H9 (cell line): ENCODE measurements at regions not wholly inside any gene's neighbourhood (a gene's known extent, or its start where the extent isn't known, plus 50 kb on each side); places are given as distances from the start of the nearest gene placed in this dataset.
"Not testable (repeated sequence)": the region's sequence is repeated elsewhere in the genome, so short reads cannot be mapped to it uniquely, and the experiment has no call there.

Source experiments
- DNase-seq: peaks from one replicate; pipeline ENCODE4 v3.0.0-alpha.2; 2017
- H2AFZ ChIP-seq: one replicate; pipeline ENCODE4 v1.6.1; 2013; ENCODE audit warnings: mild to moderate bottlenecking, low read length, control low read depth, moderate library complexity
- H2AK5ac ChIP-seq: 2 replicates; pipeline ENCODE4 v1.6.1; 2013; ENCODE audit warnings: low read length, control low read depth, mixed read lengths; ENCODE audit not compliant: insufficient read length
- H2BK120ac ChIP-seq: one replicate; pipeline ENCODE4 v1.6.1; 2013; ENCODE audit warnings: low read depth, mild to moderate bottlenecking, low read length, control low read depth, inconsistent platforms; ENCODE audit not compliant: poor library complexity, severe bottlenecking
- H2BK12ac ChIP-seq: 2 replicates; pipeline ENCODE4 v1.6.1; 2013; ENCODE audit warnings: low read length, control low read depth, mixed read lengths, low read depth; ENCODE audit not compliant: insufficient read length
- H2BK15ac ChIP-seq: 2 replicates; pipeline ENCODE4 v1.6.1; 2013; ENCODE audit warnings: low read depth, low read length, control low read depth
- H2BK20ac ChIP-seq: one replicate; pipeline ENCODE4 v1.6.1; 2013; ENCODE audit warnings: low read depth, mild to moderate bottlenecking, low read length, control low read depth, inconsistent platforms; ENCODE audit not compliant: poor library complexity, severe bottlenecking
- H2BK5ac ChIP-seq: 2 replicates; pipeline ENCODE4 v1.6.1; 2013; ENCODE audit warnings: low read length, control low read depth, mixed read lengths; ENCODE audit not compliant: insufficient read length
- H3K14ac ChIP-seq: 2 replicates; pipeline ENCODE4 v1.6.1; 2013; ENCODE audit warnings: low read length, control low read depth; ENCODE audit not compliant: insufficient read depth
- H3K18ac ChIP-seq: 2 replicates; pipeline ENCODE4 v1.6.1; 2013; ENCODE audit warnings: low read depth, mild to moderate bottlenecking, mixed read lengths, low read length, control low read depth; ENCODE audit not compliant: insufficient read length
- H3K23ac ChIP-seq: 2 replicates; pipeline ENCODE4 v1.6.1; 2013; ENCODE audit warnings: low read length, control low read depth, mixed read lengths, low read depth; ENCODE audit not compliant: insufficient read length
- H3K23me2 ChIP-seq: 2 replicates; pipeline ENCODE4 v1.6.1; 2013; ENCODE audit warnings: low read depth, mild to moderate bottlenecking, mixed read lengths, low read length, control low read depth; ENCODE audit not compliant: insufficient read length, poor library complexity, severe bottlenecking
- H3K27ac ChIP-seq: 2 replicates; pipeline ENCODE4 v1.5.1; 2013; ENCODE audit warnings: low read length, control low read depth, mixed read lengths, low read depth; ENCODE audit not compliant: insufficient read length
- H3K27me3 ChIP-seq: 2 replicates; pipeline ENCODE4 v1.6.1; 2013; ENCODE audit warnings: low read length, control low read depth, inconsistent platforms; ENCODE audit not compliant: insufficient read depth
- H3K4ac ChIP-seq: 2 replicates; pipeline ENCODE4 v1.6.1; 2013; ENCODE audit warnings: low read depth, mild to moderate bottlenecking, control low read depth, inconsistent platforms, low read length, moderate library complexity
- H3K4me1 ChIP-seq: 2 replicates; pipeline ENCODE4 v1.6.1; 2013; ENCODE audit warnings: low read length, control low read depth, inconsistent platforms; ENCODE audit not compliant: insufficient read depth
- H3K4me2 ChIP-seq: 2 replicates; pipeline ENCODE4 v1.6.1; 2013; ENCODE audit warnings: low read length, control low read depth, mixed read lengths; ENCODE audit not compliant: insufficient read length, insufficient read depth
- H3K56ac ChIP-seq: 2 replicates; pipeline ENCODE4 v1.6.1; 2013; ENCODE audit warnings: low read depth, mild to moderate bottlenecking, mixed read lengths, low read length, control low read depth; ENCODE audit not compliant: insufficient read length
- H3K79me1 ChIP-seq: 2 replicates; pipeline ENCODE4 v1.6.1; 2013; ENCODE audit warnings: low read depth, mild to moderate bottlenecking, moderate library complexity, low read length, control low read depth, inconsistent platforms; ENCODE audit not compliant: insufficient read depth, poor library complexity, severe bottlenecking
- H3K79me2 ChIP-seq: 2 replicates; pipeline ENCODE4 v1.6.1; 2013; ENCODE audit warnings: low read length, control low read depth, inconsistent platforms; ENCODE audit not compliant: insufficient read depth
- H3K9ac ChIP-seq: 2 replicates; pipeline ENCODE4 v1.6.1; 2013; ENCODE audit warnings: low read length, control low read depth, mixed read lengths; ENCODE audit not compliant: insufficient read length; ENCODE audit errors: extremely low read depth
- H3K9me3 ChIP-seq: one replicate; pipeline ENCODE4 v1.6.1; 2013; ENCODE audit warnings: low read depth, low read length, inconsistent platforms; ENCODE audit not compliant: control insufficient read depth
- H3T11ph ChIP-seq: one replicate; pipeline ENCODE4 v1.6.1; 2013; ENCODE audit warnings: mild to moderate bottlenecking, low read length, control low read depth, inconsistent platforms
- H4K20me1 ChIP-seq: one replicate; pipeline ENCODE4 v1.6.1; 2013; ENCODE audit not compliant: control insufficient read depth, insufficient read length, insufficient read depth
- H4K5ac ChIP-seq: 2 replicates; pipeline ENCODE4 v1.6.1; 2013; ENCODE audit warnings: low read depth, mild to moderate bottlenecking, mixed read lengths, low read length, control low read depth; ENCODE audit not compliant: insufficient read length
- H4K8ac ChIP-seq: replicated peaks from 2 replicates; pipeline ENCODE4 v1.6.1; 2013; ENCODE audit warnings: low read length, control low read depth, mixed read lengths, low read depth; ENCODE audit not compliant: insufficient read length
- H4K91ac ChIP-seq: 2 replicates; pipeline ENCODE4 v1.6.1; 2013; ENCODE audit warnings: low read depth, mild to moderate bottlenecking, moderate library complexity, mixed read lengths, low read length, control low read depth; ENCODE audit not compliant: insufficient read length
- H3K27ac Mint-ChIP-seq, 3 experiments: 2 replicates in 2 of 3; 3 replicates in 1 of 3; pipeline ENCODE4 v1.8.0; 2020 to 2021; ENCODE audit warnings: mixed read lengths in 3 of 3, mild to moderate bottlenecking in 1 of 3, moderate library complexity in 1 of 3
- H3K27me3 Mint-ChIP-seq: 2 replicates; pipeline ENCODE4 v1.8.0; 2021; ENCODE audit warnings: low read depth, mild to moderate bottlenecking, moderate library complexity, mixed read lengths
- H3K36me3 Mint-ChIP-seq, 3 experiments: 2 replicates in 2 of 3; 3 replicates in 1 of 3; pipeline ENCODE4 v1.8.0; 2020 to 2021; ENCODE audit warnings: low read depth in 3 of 3, mixed read lengths in 3 of 3; ENCODE audit not compliant: insufficient read depth in 1 of 3
- H3K4me1 Mint-ChIP-seq, 2 experiments: 2 replicates each; pipeline ENCODE4 v1.8.0; 2020; ENCODE audit warnings: mixed read lengths in 2 of 2
- H3K4me3 Mint-ChIP-seq, 2 experiments: 2 replicates in 1 of 2; 3 replicates in 1 of 2; pipeline ENCODE4 v1.8.0; 2020 to 2021; ENCODE audit warnings: mild to moderate bottlenecking in 2 of 2, mixed read lengths in 2 of 2, moderate library complexity in 1 of 2
- H3K9me3 Mint-ChIP-seq, 2 experiments: 2 replicates in 1 of 2; 3 replicates in 1 of 2; pipeline ENCODE4 v1.8.0; 2020; ENCODE audit warnings: mild to moderate bottlenecking in 2 of 2, mixed read lengths in 2 of 2, moderate library complexity in 1 of 2
- WGBS: extraction: QIAGEN DNeasy Blood & Tissue Kit; methylation state at CpG from one replicate; pipeline ENCODE4 v1.1.7; 2013; ENCODE audit warnings: missing lambda C conversion rate, low lambda C conversion rate, mixed read lengths; ENCODE audit not compliant: insufficient read length; ENCODE audit errors: extremely low coverage; 5-methylcytosine and 5-hydroxymethylcytosine counted together

- Mint-ChIP-seq H3K9me3 (peaks cover 77 to 82% of the 10 kb centered on the region in 2 experiments), H3K36me3 (peaks cover 12 to 42% (median 15%) of the 10 kb centered on the region in 3 experiments; a peak in 6 of 7 replicates)
- H3K79me2 ChIP-seq, H3K23ac ChIP-seq, H3K4me1 ChIP-seq, H3K4me2 ChIP-seq, H3K4ac ChIP-seq, H2AFZ ChIP-seq, H2BK12ac ChIP-seq, H3K4me1 Mint-ChIP-seq, H4K8ac ChIP-seq, H3K4me3 Mint-ChIP-seq, H3K56ac ChIP-seq, H3K27ac Mint-ChIP-seq, H2BK20ac ChIP-seq, H2AK5ac ChIP-seq, H2BK5ac ChIP-seq, DNase-seq, H2BK15ac ChIP-seq, H4K5ac ChIP-seq, H4K20me1 ChIP-seq, H3K9ac ChIP-seq, H3K18ac ChIP-seq, H3K27me3 ChIP-seq, H4K91ac ChIP-seq, H3K23me2 ChIP-seq, H3K79me1 ChIP-seq, H2BK120ac ChIP-seq, H3K14ac ChIP-seq, H3K27ac ChIP-seq, H3T11ph ChIP-seq, H3K27me3 Mint-ChIP-seq: not testable (repeated sequence)
- H3K9me3 ChIP-seq: peaks cover 54% of the 10 kb centered on the region
- WGBS: no CpG with 5 or more reads among the region's 4 CpGs
Measured at GRCh38 chr14:106365371-106365770, 839.0 kb downstream of the TMEM121 start.

- not testable (repeated sequence) for H3K4ac ChIP-seq, H3K27me3 Mint-ChIP-seq, H3K4me2 ChIP-seq, H2BK20ac ChIP-seq, H3K27me3 ChIP-seq, H2BK12ac ChIP-seq, H2BK5ac ChIP-seq, DNase-seq, H3K4me3 Mint-ChIP-seq, H3K56ac ChIP-seq, H3K14ac ChIP-seq, H2AFZ ChIP-seq, H2BK15ac ChIP-seq, H3K79me2 ChIP-seq, H3T11ph ChIP-seq, H4K8ac ChIP-seq, H3K23ac ChIP-seq, H4K20me1 ChIP-seq, H4K91ac ChIP-seq, H4K5ac ChIP-seq, H3K18ac ChIP-seq, H2AK5ac ChIP-seq, H3K27ac Mint-ChIP-seq, H3K4me1 Mint-ChIP-seq, H3K23me2 ChIP-seq, H3K4me1 ChIP-seq, H3K9ac ChIP-seq, H3K79me1 ChIP-seq, H2BK120ac ChIP-seq, H3K27ac ChIP-seq
- WGBS: no CpG with 5 or more reads among the region's 5 CpGs
- H3K9me3 ChIP-seq: peaks cover 59% of the 10 kb centered on the region
- peaks cover 78 to 82% of the 10 kb centered on the region in 2 experiments for H3K9me3 Mint-ChIP-seq
- H3K36me3 Mint-ChIP-seq: peaks cover 17 to 47% (median 17%) of the 10 kb centered on the region in 3 experiments; a peak in 6 of 7 replicates
Measured at GRCh38 chr14:106365894-106366293, 839.5 kb downstream of the TMEM121 start.
